HT-29 (cell line): ENCODE measurements at regions not wholly inside any gene's neighbourhood (a gene's known extent, or its start where the extent isn't known, plus 50 kb on each side); places are given as distances from the start of the nearest gene placed in this dataset.

Experiments
- DNase-seq: peaks from one replicate; pipeline ENCODE4 v3.0.0-alpha.2; 2015; ENCODE audit warnings: low spot score

GRCh38 chr6:139486476-139486799, 112.0 kb upstream of the CITED2 start:
- no peak for DNase-seq

- no peak for DNase-seq
These were observed 111.5 kb upstream of the CITED2 start for GRCh38 chr6:139485742-139486475.

- DNase-seq = no peak
These were observed 110.7 kb upstream of the CITED2 start for GRCh38 chr6:139485185-139485584.

- DNase-seq = no peak
These were observed 108.6 kb upstream of the CITED2 start for GRCh38 chr6:139483079-139483478.

GRCh38 chr6:139482287-139482686, 107.8 kb upstream of the CITED2 start:
- DNase-seq = no peak

GRCh38 chr6:139480356-139481165, 106.1 kb upstream of the CITED2 start:
- no peak for DNase-seq

GRCh38 chr6:139479433-139480222, 105.2 kb upstream of the CITED2 start:
- no peak for DNase-seq

GRCh38 chr6:139475646-139476045, 101.2 kb upstream of the CITED2 start:
- DNase-seq = no peak

GRCh38 chr6:139475241-139475640, 100.8 kb upstream of the CITED2 start:
- no peak for DNase-seq

GRCh38 chr6:139474145-139475108, 100.0 kb upstream of the CITED2 start:
- no peak for DNase-seq

- no peak for DNase-seq
These were observed 99.3 kb upstream of the CITED2 start for GRCh38 chr6:139473731-139474130.

GRCh38 chr6:139473231-139473701, 98.8 kb upstream of the CITED2 start:
- DNase-seq = no peak

- DNase-seq = no peak
These were observed 98.0 kb upstream of the CITED2 start for GRCh38 chr6:139472351-139473015.

GRCh38 chr6:139470997-139471396, 96.5 kb upstream of the CITED2 start:
- no peak for DNase-seq

GRCh38 chr6:139468178-139468819, 93.9 kb upstream of the CITED2 start:
- DNase-seq = peak; percentile 3

- DNase-seq = no peak
These were observed 83.0 kb upstream of the CITED2 start for GRCh38 chr6:139457476-139457875.

GRCh38 chr6:139452148-139452876, 77.9 kb upstream of the CITED2 start:
- no peak for DNase-seq

GRCh38 chr6:139449611-139450000, 75.2 kb upstream of the CITED2 start:
- no peak for DNase-seq

GRCh38 chr6:139448998-139449610, 74.7 kb upstream of the CITED2 start:
- DNase-seq = no peak
